HepG2 (cell line): ENCODE measurements at regions not wholly inside any gene's neighbourhood (a gene's known extent, or its start where the extent isn't known, plus 50 kb on each side); places are given as distances from the start of the nearest gene placed in this dataset.
A peak's percentile ranks its signal among the peaks of the same experiment; 100 is the strongest.

Experiments used
- CEBPG ChIP-seq: IDR thresholded peaks from 2 replicates; pipeline ENCODE4 v1.6.1; 2016
- E2F2 ChIP-seq: sonication (generic); formaldehyde crosslinking; IDR thresholded peaks from 2 replicates; pipeline ENCODE4 v1.4.0; 2020; ENCODE audit warnings: missing genetic modification reagents, borderline replicate concordance
- GLI4 ChIP-seq: sonication (generic); formaldehyde crosslinking; IDR thresholded peaks from 2 replicates; pipeline ENCODE4 v1.5.1; 2020; ENCODE audit warnings: missing genetic modification reagents, mild to moderate bottlenecking, moderate library complexity, borderline replicate concordance
- HNF1B ChIP-seq: sonication (generic); formaldehyde crosslinking; IDR thresholded peaks from 2 replicates; pipeline ENCODE4 v1.5.1; 2020; ENCODE audit warnings: mild to moderate bottlenecking, moderate library complexity, missing genetic modification reagents
- MAX ChIP-seq: IDR thresholded peaks from 2 replicates; pipeline ENCODE4 v1.6.1; 2012; ENCODE audit warnings: inconsistent platforms
- NFIB ChIP-seq: sonication (generic); formaldehyde crosslinking; IDR thresholded peaks from 2 replicates; pipeline ENCODE4 v1.9.0; 2021; ENCODE audit warnings: missing genetic modification reagents, mild to moderate bottlenecking, borderline replicate concordance
- NR2F2 ChIP-seq: IDR thresholded peaks from 2 replicates; pipeline ENCODE4 v1.6.1; 2012; ENCODE audit warnings: low read depth, inconsistent platforms, borderline replicate concordance
- PAF1 ChIP-seq: IDR thresholded peaks from 2 replicates; pipeline ENCODE4 v1.6.1; 2016; ENCODE audit warnings: missing genetic modification reagents, missing compliant biosample characterization
- SPEN ChIP-seq: sonication (generic); formaldehyde crosslinking; IDR thresholded peaks from 2 replicates; pipeline ENCODE4 v1.5.1; 2020; ENCODE audit warnings: low read depth, mild to moderate bottlenecking, missing genetic modification reagents
- TBX2 ChIP-seq: sonication (generic); formaldehyde crosslinking; IDR thresholded peaks from 2 replicates; pipeline ENCODE4 v1.5.0; 2020; ENCODE audit warnings: missing genetic modification reagents, mild to moderate bottlenecking, borderline replicate concordance
- UBTF ChIP-seq: sonication (generic); formaldehyde crosslinking; IDR thresholded peaks from 2 replicates; pipeline ENCODE4 v1.4.0; 2020; ENCODE audit warnings: mild to moderate bottlenecking, missing genetic modification reagents
- ZBTB26 ChIP-seq: IDR thresholded peaks from 2 replicates; pipeline ENCODE4 v1.6.1; 2016; ENCODE audit warnings: missing compliant biosample characterization, missing genetic modification reagents, borderline replicate concordance
- ZFX ChIP-seq: sonication (generic); formaldehyde crosslinking; IDR thresholded peaks from 2 replicates; pipeline ENCODE4 v1.4.0; 2020; ENCODE audit warnings: mild to moderate bottlenecking, low read depth, missing genetic modification reagents, moderate library complexity
- ZNF275 ChIP-seq: sonication (generic); formaldehyde crosslinking; IDR thresholded peaks from 2 replicates; pipeline ENCODE4 v1.8.0; 2022; ENCODE audit warnings: missing genetic modification reagents, mild to moderate bottlenecking, inconsistent platforms, borderline replicate concordance
- ZNF280D ChIP-seq: sonication (generic); formaldehyde crosslinking; IDR thresholded peaks from 2 replicates; pipeline ENCODE4 v1.5.1; 2020; ENCODE audit warnings: mild to moderate bottlenecking, missing genetic modification reagents
- ZNF367 ChIP-seq: sonication (generic); formaldehyde crosslinking; IDR thresholded peaks from 2 replicates; pipeline ENCODE4 v1.4.0; 2020; ENCODE audit warnings: missing genetic modification reagents, borderline replicate concordance

- TF ChIP-seq ZNF280D (CRISPR knock-in tag) (0 out of 2 replicates have a peak, but pooled peaks have one; percentile 27), TBX2 (CRISPR knock-in tag) (peak; percentile 32), NR2F2 (0 out of 2 replicates have a peak, but pooled peaks have one; percentile 15), ZNF367 (no peak), ZBTB26 (peak; percentile 97), ZNF275 (0 out of 2 replicates have a peak, but pooled peaks have one; percentile 30), HNF1B (CRISPR knock-in tag) (0 out of 2 replicates have a peak, but pooled peaks have one; percentile 35), E2F2 (CRISPR knock-in tag) (no peak), MAX (peak; percentile 30; the same call in 1 of the 2 replicates), ZFX (peak; percentile 55), UBTF (CRISPR knock-in tag) (0 out of 2 replicates have a peak, but pooled peaks have one; percentile 16), PAF1 (CRISPR knock-in tag) (0 out of 2 replicates have a peak, but pooled peaks have one; percentile 34), NFIB (CRISPR knock-in tag) (0 out of 2 replicates have a peak, but pooled peaks have one; percentile 11), SPEN (peak; percentile 33; the same call in 1 of the 2 replicates), CEBPG (CRISPR knock-in tag) (peak; percentile 87), GLI4 (0 out of 2 replicates have a peak, but pooled peaks have one; percentile 44)
Measured at GRCh38 chr14:73784181-73784987, 67.2 kb upstream of the PTGR2 start (continued).
